ES-I3 (cell line): ENCODE measurements at regions not wholly inside any gene's neighbourhood (a gene's known extent, or its start where the extent isn't known, plus 50 kb on each side); places are given as distances from the start of the nearest gene placed in this dataset.

ENCODE experiments used
- H3K36me3 ChIP-seq: 2 replicates; pipeline ENCODE4 v1.6.1; 2013; ENCODE audit warnings: mild to moderate bottlenecking, low read length, control low read depth, moderate library complexity; ENCODE audit not compliant: insufficient read depth
- H3K4me1 ChIP-seq: 2 replicates; pipeline ENCODE4 v1.6.1; 2013; ENCODE audit warnings: mild to moderate bottlenecking, control low read depth, low read length; ENCODE audit not compliant: insufficient read depth
- H3K9ac ChIP-seq: 2 replicates; pipeline ENCODE4 v1.6.1; 2013; ENCODE audit warnings: low read depth, mild to moderate bottlenecking, low read length, moderate library complexity
- H3K9me3 ChIP-seq: 2 replicates; pipeline ENCODE4 v1.6.1; 2013; ENCODE audit warnings: mild to moderate bottlenecking, low read length, moderate library complexity; ENCODE audit not compliant: control insufficient read depth, insufficient read depth

GRCh38 chr4:130359542-130359941 lies 1263.6 kb downstream of the C4orf33 start:
- no peaks in the 10 kb centered on the region for H3K9me3 ChIP-seq
- H3K36me3 ChIP-seq: no peaks in the 10 kb centered on the region
- H3K4me1 ChIP-seq: no peaks in the 10 kb centered on the region
- H3K9ac ChIP-seq: no peak overlapping the region

- H3K9me3 ChIP-seq: no peaks in the 10 kb centered on the region
- H3K9ac ChIP-seq: no peak overlapping the region
- H3K36me3 ChIP-seq: no peaks in the 10 kb centered on the region
- no peaks in the 10 kb centered on the region for H3K4me1 ChIP-seq
These were observed 1265.7 kb downstream of the C4orf33 start for GRCh38 chr4:130361616-130362015.

GRCh38 chr4:130368668-130369067 lies 1272.7 kb downstream of the C4orf33 start:
- Histone ChIP-seq H3K9ac (no peak overlapping the region), H3K36me3 (no peaks in the 10 kb centered on the region), H3K4me1 (no peaks in the 10 kb centered on the region), H3K9me3 (no peaks in the 10 kb centered on the region)

GRCh38 chr4:130393231-130393630 lies 1297.3 kb downstream of the C4orf33 start:
- no peaks in the 10 kb centered on the region for H3K4me1 ChIP-seq
- H3K9me3 ChIP-seq: no peaks in the 10 kb centered on the region
- H3K36me3 ChIP-seq: no peaks in the 10 kb centered on the region
- no peak overlapping the region for H3K9ac ChIP-seq

GRCh38 chr4:130393642-130394041 lies 1297.7 kb downstream of the C4orf33 start:
- no peaks in the 10 kb centered on the region for H3K4me1 ChIP-seq
- no peaks in the 10 kb centered on the region for H3K9me3 ChIP-seq
- no peak overlapping the region for H3K9ac ChIP-seq
- no peaks in the 10 kb centered on the region for H3K36me3 ChIP-seq

GRCh38 chr4:130395871-130396270 lies 1299.9 kb downstream of the C4orf33 start:
- H3K36me3 ChIP-seq: no peaks in the 10 kb centered on the region
- no peak overlapping the region for H3K9ac ChIP-seq
- no peaks in the 10 kb centered on the region for H3K9me3 ChIP-seq
- no peaks in the 10 kb centered on the region for H3K4me1 ChIP-seq

GRCh38 chr4:130403221-130403620 lies 1307.3 kb downstream of the C4orf33 start:
- H3K9ac ChIP-seq: no peak overlapping the region
- H3K9me3 ChIP-seq: no peaks in the 10 kb centered on the region
- no peaks in the 10 kb centered on the region for H3K36me3 ChIP-seq

GRCh38 chr4:130416228-130416627 lies 1320.3 kb downstream of the C4orf33 start:
- H3K36me3 ChIP-seq: no peaks in the 10 kb centered on the region
- no peaks in the 10 kb centered on the region; the same call in 1 of the 2 replicates for H3K9me3 ChIP-seq
- H3K4me1 ChIP-seq: no peaks in the 10 kb centered on the region
- H3K9ac ChIP-seq: no peak overlapping the region

More at GRCh38 chr4:130403221-130403620, 1307.3 kb downstream of the C4orf33 start:
- no peaks in the 10 kb centered on the region for H3K4me1 ChIP-seq

- H3K9ac ChIP-seq: no peak overlapping the region
These were observed 1323.4 kb downstream of the C4orf33 start for GRCh38 chr4:130419211-130419975.

GRCh38 chr4:130422261-130422660 lies 1326.3 kb downstream of the C4orf33 start:
- H3K4me1 ChIP-seq: no peaks in the 10 kb centered on the region
- no peak overlapping the region for H3K9ac ChIP-seq
- H3K9me3 ChIP-seq: no peaks in the 10 kb centered on the region
- no peaks in the 10 kb centered on the region for H3K36me3 ChIP-seq

More at GRCh38 chr4:130419211-130419975, 1323.4 kb downstream of the C4orf33 start:
- Histone ChIP-seq H3K9me3 (no peaks in the 10 kb centered on the region), H3K4me1 (no peaks in the 10 kb centered on the region), H3K36me3 (no peaks in the 10 kb centered on the region)

GRCh38 chr4:130424211-130424610 lies 1328.3 kb downstream of the C4orf33 start:
- Histone ChIP-seq H3K4me1 (no peaks in the 10 kb centered on the region), H3K36me3 (no peaks in the 10 kb centered on the region)

GRCh38 chr4:130432289-130432688 lies 1336.3 kb downstream of the C4orf33 start:
- H3K9ac ChIP-seq: no peak overlapping the region
- H3K4me1 ChIP-seq: no peaks in the 10 kb centered on the region
- no peaks in the 10 kb centered on the region for H3K36me3 ChIP-seq
- no peaks in the 10 kb centered on the region for H3K9me3 ChIP-seq

More at GRCh38 chr4:130424211-130424610, 1328.3 kb downstream of the C4orf33 start:
- Histone ChIP-seq H3K9ac (no peak overlapping the region), H3K9me3 (no peaks in the 10 kb centered on the region)

- H3K9me3 ChIP-seq: no peaks in the 10 kb centered on the region; the same call in 1 of the 2 replicates
- H3K36me3 ChIP-seq: no peaks in the 10 kb centered on the region
- no peaks in the 10 kb centered on the region for H3K4me1 ChIP-seq
These were observed 1353.8 kb downstream of the C4orf33 start for GRCh38 chr4:130449741-130450140.

GRCh38 chr4:130468340-130468739 lies 1372.4 kb downstream of the C4orf33 start:
- Histone ChIP-seq H3K9ac (no peak overlapping the region), H3K9me3 (no peaks in the 10 kb centered on the region), H3K4me1 (no peaks in the 10 kb centered on the region), H3K36me3 (no peaks in the 10 kb centered on the region)

More at GRCh38 chr4:130449741-130450140, 1353.8 kb downstream of the C4orf33 start:
- no peak overlapping the region for H3K9ac ChIP-seq

GRCh38 chr4:130478406-130478805 lies 1382.5 kb downstream of the C4orf33 start:
- no peaks in the 10 kb centered on the region for H3K36me3 ChIP-seq
- H3K4me1 ChIP-seq: no peaks in the 10 kb centered on the region
- H3K9me3 ChIP-seq: no peaks in the 10 kb centered on the region
- H3K9ac ChIP-seq: no peak overlapping the region
